ENCODE measurements at regions not wholly inside any gene's neighbourhood (a gene's known extent, or its start where the extent isn't known, plus 50 kb on each side); places are given as distances from the start of the nearest gene placed in this dataset.

DNA sequence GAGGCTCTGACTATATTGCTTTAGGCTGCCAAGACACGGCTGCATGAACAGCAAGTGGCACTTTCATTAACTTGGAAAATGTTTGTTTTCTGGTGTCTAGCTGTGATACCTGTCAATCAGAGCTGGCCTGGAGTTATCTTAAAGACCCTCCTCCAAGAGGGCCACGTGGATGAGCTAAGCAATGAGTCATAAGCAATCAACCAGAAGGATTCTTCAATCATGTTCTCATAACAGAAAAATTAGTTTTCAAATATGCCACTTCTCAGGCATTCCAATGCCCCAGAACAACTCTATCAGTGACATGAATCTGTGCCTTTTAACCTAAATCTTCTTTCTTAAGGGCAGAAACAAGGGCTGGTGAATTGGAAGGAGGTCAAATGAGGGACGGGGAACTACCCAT is 283.0 kb downstream of the HTR1B start:
- TF ChIP-seq CTCF (IDR thresholded peaks at IDR 0.05; ENCODE audit: poor library complexity): no peak
- TF ChIP-seq EZH2phosphoT487 (IDR thresholded peaks at IDR 0.05; ENCODE audit: low read depth, severe bottlenecking, unreplicated experiment): no peak

Data from hepatocyte (in vitro differentiated cells).